Upper lobe of right lung (tissue), 1 donor: ENCODE measurements at regions not wholly inside any gene's neighbourhood (a gene's known extent, or its start where the extent isn't known, plus 50 kb on each side); places are given as distances from the start of the nearest gene placed in this dataset.
"Not testable (repeated sequence)": the region's sequence is repeated elsewhere in the genome, so short reads cannot be mapped to it uniquely, and the experiment has no call there.

Source experiments
- ATAC-seq: fragments of 200-7000 bp; cut with Tn5 transposase; one replicate; pipeline ENCODE4 v1.9.1; 2020; ENCODE audit warnings: mild to moderate bottlenecking, moderate library complexity
- DNase-seq: peaks from one replicate; pipeline ENCODE4 v3.0.0-alpha.2; 2020
- H3K27ac ChIP-seq: fragments of 200-600 bp; one replicate; pipeline ENCODE4 v1.8.0; 2022
- H3K27me3 ChIP-seq: fragments of 200-600 bp; one replicate; pipeline ENCODE4 v1.8.0; 2022; ENCODE audit warnings: mild to moderate bottlenecking
- H3K36me3 ChIP-seq: fragments of 200-600 bp; one replicate; pipeline ENCODE4 v1.8.0; 2022
- H3K4me1 ChIP-seq: fragments of 200-600 bp; one replicate; pipeline ENCODE4 v1.8.0; 2022
- H3K4me3 ChIP-seq: fragments of 200-600 bp; one replicate; pipeline ENCODE4 v1.8.0; 2022; ENCODE audit warnings: mild to moderate bottlenecking
- H3K9me3 ChIP-seq: fragments of 200-600 bp; one replicate; pipeline ENCODE4 v1.8.0; 2022
- CTCF ChIP-seq: fragments of 200-600 bp; IDR thresholded peaks from one replicate; pipeline ENCODE4 v1.8.0; 2022; ENCODE audit warnings: antibody characterized with exemption
- intact Hi-C: fragments of 100-400 bp; cut with DNase I; formaldehyde crosslinking; loops from one replicate; pipeline ENCODE4 v1.11.0; 2022
- donor health status: DM: no; HTN: yes; CAD: no; lungs with severe emphysema.

GRCh38 chr2:186164325-186164724 lies 321.7 kb upstream of the ZC3H15 start:
- Histone ChIP-seq H3K4me1 (no peaks in the 10 kb centered on the region), H3K9me3 (no peaks in the 10 kb centered on the region), H3K27ac (no peak overlapping the region), H3K36me3 (no peaks in the 10 kb centered on the region), H3K27me3 (no peaks in the 10 kb centered on the region), H3K4me3 (no peak overlapping the region)
- TF ChIP-seq CTCF = no peak
- ATAC-seq = no peak
- intact Hi-C loops = no loop called here
- no peak for DNase-seq

GRCh38 chr2:186170693-186171092 lies 315.4 kb upstream of the ZC3H15 start:
- H3K27ac ChIP-seq = no peak overlapping the region
- H3K9me3 ChIP-seq = no peaks in the 10 kb centered on the region
- no peak overlapping the region for H3K4me3 ChIP-seq
- DNase-seq = no peak
- H3K36me3 ChIP-seq = no peaks in the 10 kb centered on the region
- intact Hi-C loops = no loop called here
- H3K4me1 ChIP-seq = no peaks in the 10 kb centered on the region
- no peak for TF ChIP-seq CTCF
- H3K27me3 ChIP-seq = no peaks in the 10 kb centered on the region
- ATAC-seq = no peak

GRCh38 chr2:186181625-186182024 lies 304.4 kb upstream of the ZC3H15 start:
- no peak for TF ChIP-seq CTCF
- H3K36me3 ChIP-seq = no peaks in the 10 kb centered on the region
- H3K4me1 ChIP-seq = no peaks in the 10 kb centered on the region
- H3K9me3 ChIP-seq = no peaks in the 10 kb centered on the region
- intact Hi-C loops = no loop called here
- H3K27ac ChIP-seq = no peak overlapping the region
- H3K4me3 ChIP-seq = no peak overlapping the region
- DNase-seq (no peak), ATAC-seq (no peak)
- H3K27me3 ChIP-seq = no peaks in the 10 kb centered on the region

GRCh38 chr2:186182366-186182765 lies 303.7 kb upstream of the ZC3H15 start:
- H3K4me3 ChIP-seq, intact Hi-C loops, H3K4me1 ChIP-seq, H3K27ac ChIP-seq, ATAC-seq, H3K27me3 ChIP-seq, H3K9me3 ChIP-seq, DNase-seq, H3K36me3 ChIP-seq: not testable (repeated sequence)

- intact Hi-C loops = no loop called here
- Histone ChIP-seq H3K27ac (no peak overlapping the region), H3K27me3 (no peaks in the 10 kb centered on the region), H3K36me3 (no peaks in the 10 kb centered on the region), H3K4me3 (no peak overlapping the region), H3K4me1 (no peaks in the 10 kb centered on the region), H3K9me3 (no peaks in the 10 kb centered on the region)
- DNase-seq (no peak), ATAC-seq (no peak)
- no peak for TF ChIP-seq CTCF
These were observed 302.7 kb upstream of the ZC3H15 start for GRCh38 chr2:186183406-186183805.

GRCh38 chr2:186187854-186188253 lies 298.2 kb upstream of the ZC3H15 start:
- Histone ChIP-seq H3K4me3 (no peak overlapping the region), H3K4me1 (no peaks in the 10 kb centered on the region), H3K27ac (no peak overlapping the region), H3K36me3 (no peaks in the 10 kb centered on the region), H3K27me3 (no peaks in the 10 kb centered on the region), H3K9me3 (no peaks in the 10 kb centered on the region)
- intact Hi-C loops = no loop called here
- ATAC-seq (no peak), DNase-seq (no peak)
- no peak for TF ChIP-seq CTCF
